NCI-H1092 (cell line): ENCODE measurements at regions not wholly inside any gene's neighbourhood (a gene's known extent, or its start where the extent isn't known, plus 50 kb on each side); places are given as distances from the start of the nearest gene placed in this dataset.
"Not testable (repeated sequence)": the region's sequence is repeated elsewhere in the genome, so short reads cannot be mapped to it uniquely, and the experiment has no call there.

Source experiments
- DNase-seq: peaks from one replicate; lab custom pipeline; 2025; lab: John Stamatoyannopoulos, UW

GRCh38 chr5:40453689-40454088, 226.0 kb upstream of the PTGER4 start:
- DNase-seq, result no peak

- DNase-seq, result no peak
Observed at GRCh38 chr5:40452874-40453624, 226.7 kb upstream of the PTGER4 start.

DNA sequence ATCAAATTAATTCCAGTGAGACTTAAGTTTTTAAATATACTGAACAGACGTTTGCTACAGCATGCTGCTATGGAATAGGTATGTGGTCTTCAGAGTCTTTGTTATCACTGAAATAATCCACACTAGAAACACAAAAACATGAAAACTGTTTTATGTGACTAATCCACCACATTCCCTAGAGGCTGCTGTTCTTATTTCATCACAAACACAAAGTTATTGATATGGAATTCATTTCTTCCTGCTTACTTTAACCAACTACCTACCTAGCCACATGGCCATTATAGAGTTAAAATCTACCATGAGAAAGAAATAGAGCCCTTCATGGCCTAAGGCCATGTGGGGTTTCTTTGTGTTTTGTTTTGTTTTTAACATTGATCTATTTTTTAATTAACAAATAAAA, 232.3 kb upstream of the PTGER4 start:
- no peak for DNase-seq

- no peak for DNase-seq
Observed at GRCh38 chr5:40446910-40447309, 232.8 kb upstream of the PTGER4 start.

DNA sequence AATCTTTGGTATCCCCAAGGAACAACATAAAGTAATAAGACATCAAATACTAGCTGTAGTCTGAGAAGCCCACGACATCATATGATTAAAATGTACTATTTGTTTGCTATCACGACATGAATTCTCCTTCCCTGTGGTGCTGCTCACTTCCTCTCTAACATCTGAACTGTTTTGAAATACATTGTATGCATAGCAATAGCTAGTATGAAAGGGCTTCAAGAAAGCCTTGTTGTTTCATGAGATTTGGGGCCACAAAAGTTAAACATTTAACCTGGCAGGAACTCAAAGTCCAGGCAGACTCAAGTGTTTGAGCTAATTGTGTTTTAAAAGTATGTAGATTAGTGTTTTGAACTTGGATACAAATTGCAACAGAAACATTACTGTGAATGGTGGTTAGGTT, 237.4 kb upstream of the PTGER4 start:
- DNase-seq, result no peak

- DNase-seq, result no peak
Observed at GRCh38 chr5:40441733-40442132, 238.0 kb upstream of the PTGER4 start.

GRCh38 chr5:40440746-40441145, 239.0 kb upstream of the PTGER4 start:
- DNase-seq, result no peak

- DNase-seq, result not testable (repeated sequence)
Observed at GRCh38 chr5:40439103-40439502, 240.6 kb upstream of the PTGER4 start.

- not testable (repeated sequence) for DNase-seq
Observed at GRCh38 chr5:40438646-40439045, 241.1 kb upstream of the PTGER4 start.

GRCh38 chr5:40437452-40437861, 242.3 kb upstream of the PTGER4 start:
- no peak for DNase-seq

DNA sequence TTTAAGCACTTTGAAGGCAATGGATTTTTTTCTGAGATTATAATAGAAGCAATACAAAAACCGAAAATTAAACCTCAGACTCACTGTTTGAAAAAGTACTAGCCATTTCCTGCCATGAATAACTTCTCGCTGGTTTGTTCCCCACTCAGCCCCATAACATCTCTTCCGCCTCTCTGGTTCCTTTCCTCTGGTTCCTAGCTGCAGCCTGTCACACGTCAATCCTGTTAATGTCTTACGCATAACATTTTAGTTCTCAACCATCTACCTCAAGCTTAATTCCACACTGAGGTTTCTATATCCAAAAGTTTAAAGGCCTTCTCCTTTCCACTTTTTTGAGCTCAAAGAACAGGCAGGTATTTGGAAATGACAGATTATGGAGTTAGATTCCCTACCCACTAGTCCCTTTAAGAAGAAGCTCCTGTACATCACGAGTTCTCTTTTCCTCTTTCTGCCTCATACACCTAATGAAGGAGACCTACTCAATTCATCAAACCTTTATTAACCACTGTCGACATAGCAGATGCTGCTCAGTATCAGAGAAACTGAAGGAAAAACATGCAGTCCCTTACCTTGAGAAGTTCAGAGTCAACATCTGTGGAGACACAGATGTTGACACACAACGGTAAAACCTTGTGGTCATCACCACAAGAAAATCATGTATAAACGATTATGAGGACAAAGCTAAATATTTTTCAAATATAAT, 243.0 kb upstream of the PTGER4 start:
- no peak for DNase-seq

- not testable (repeated sequence) for DNase-seq
Observed at GRCh38 chr5:40435706-40436105, 244.0 kb upstream of the PTGER4 start.

GRCh38 chr5:40432836-40433235, 246.9 kb upstream of the PTGER4 start:
- no peak for DNase-seq

DNA sequence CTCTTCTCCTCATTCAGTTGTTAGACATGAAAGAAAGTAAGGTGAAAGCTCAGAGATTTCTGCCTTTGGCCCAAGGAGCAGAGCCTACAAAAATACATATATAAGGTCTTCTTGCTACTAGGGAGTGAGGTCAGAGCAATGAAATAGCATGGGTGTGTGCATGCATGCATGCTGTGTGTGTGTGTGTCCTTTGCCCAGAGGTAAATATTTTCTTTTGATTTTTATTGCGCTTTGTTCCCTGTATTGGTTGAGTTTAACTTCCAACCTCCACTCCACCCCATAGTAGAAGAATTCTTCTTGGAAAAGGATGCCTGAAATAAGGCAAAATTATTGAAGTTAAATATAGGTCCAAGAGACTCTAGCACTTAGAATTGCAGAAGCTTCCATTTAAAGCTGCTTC, 248.0 kb upstream of the PTGER4 start:
- DNase-seq, result no peak

GRCh38 chr5:40430101-40430710, 249.5 kb upstream of the PTGER4 start:
- DNase-seq, result no peak

DNA sequence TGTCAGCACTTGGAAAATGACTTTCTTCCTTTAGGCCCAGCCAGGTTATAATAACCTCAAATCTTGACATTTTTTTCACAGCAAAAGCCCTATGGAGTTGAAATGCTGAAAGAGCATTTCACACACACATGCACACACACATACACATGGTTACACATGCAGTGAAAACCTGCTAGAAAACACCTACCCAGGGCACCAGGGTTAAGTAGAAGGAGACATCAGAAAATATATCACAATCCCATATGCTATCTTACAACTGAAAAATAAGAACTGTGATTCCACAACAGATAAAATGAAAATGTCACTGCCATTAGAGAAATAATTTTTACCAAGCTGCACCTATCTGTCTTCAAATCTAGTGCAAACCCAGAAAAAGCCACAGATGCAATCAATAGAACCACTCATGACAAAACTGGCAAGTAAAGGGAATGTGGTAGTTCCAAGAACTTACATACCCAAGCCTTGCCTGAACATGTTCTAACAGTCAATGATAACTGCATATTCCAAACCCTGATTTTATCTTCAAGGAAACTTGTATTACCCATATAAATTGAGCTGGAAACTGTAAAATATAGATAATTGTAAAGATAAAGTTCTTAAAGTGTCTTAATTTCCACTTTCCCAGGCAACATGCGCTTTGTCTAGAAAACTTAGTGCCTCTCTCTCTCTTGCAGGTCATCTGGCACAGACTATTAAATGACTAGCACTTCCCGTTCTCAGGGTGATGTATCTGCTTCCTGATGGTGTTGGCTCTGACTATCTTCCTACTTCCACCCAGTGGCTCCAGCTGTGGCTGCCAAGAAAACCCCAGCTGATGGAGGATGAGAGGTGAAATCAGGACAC, 250.2 kb upstream of the PTGER4 start:
- DNase-seq, result no peak

- no peak for DNase-seq
Observed at GRCh38 chr5:40428815-40429214, 250.9 kb upstream of the PTGER4 start.

GRCh38 chr5:40428126-40428525, 251.6 kb upstream of the PTGER4 start:
- DNase-seq, result no peak

- not testable (repeated sequence) for DNase-seq
Observed at GRCh38 chr5:40417046-40417810, 262.5 kb upstream of the PTGER4 start.

GRCh38 chr5:40416588-40416987, 263.1 kb upstream of the PTGER4 start:
- no peak for DNase-seq

DNA sequence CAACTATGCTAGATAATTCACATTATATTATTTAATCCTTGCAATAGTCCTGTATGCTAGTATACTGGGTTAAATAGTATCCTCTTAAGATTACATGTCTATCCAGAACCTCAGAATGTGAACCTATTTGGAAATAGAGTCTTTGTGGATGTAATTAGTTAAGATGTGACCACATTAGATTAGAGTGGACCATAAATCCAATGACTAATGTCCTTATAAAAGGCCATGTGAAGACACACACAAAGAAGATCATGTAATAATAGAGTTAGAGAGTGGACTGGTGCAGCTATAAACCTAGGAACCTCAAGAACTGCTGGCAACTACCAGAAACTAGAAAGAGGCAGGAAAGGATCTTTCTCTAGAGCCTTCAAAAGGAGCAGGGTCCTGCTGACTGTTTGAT, 263.6 kb upstream of the PTGER4 start:
- DNase-seq, result no peak

DNA sequence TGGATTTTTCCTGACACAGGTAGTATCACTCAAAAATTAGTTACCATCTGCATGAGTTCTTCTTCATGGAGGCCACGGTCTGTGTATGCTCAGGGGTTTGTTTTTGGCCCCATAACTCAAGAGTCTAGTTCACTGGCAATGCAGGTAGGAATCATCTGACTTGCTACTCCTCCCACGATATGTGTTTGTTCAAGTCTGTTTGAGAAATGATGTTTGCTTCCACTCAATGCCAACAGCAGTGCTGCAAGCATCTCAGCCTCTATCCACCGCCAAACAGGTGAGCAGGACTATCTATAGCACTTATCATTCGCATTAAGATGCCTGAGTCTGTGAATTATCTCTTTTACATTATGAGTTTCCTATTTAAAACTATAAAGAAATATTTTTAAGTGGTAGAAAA, 264.8 kb upstream of the PTGER4 start:
- DNase-seq, result no peak
